ENCODE measurements at regions not wholly inside any gene's neighbourhood (a gene's known extent, or its start where the extent isn't known, plus 50 kb on each side); places are given as distances from the start of the nearest gene placed in this dataset.

GRCh38 chr15:53107855-53108254 lies 317.7 kb upstream of the ONECUT1 start:
- no peaks in the 10 kb centered on the region for H3K4me1 ChIP-seq (ENCODE audit: control insufficient read depth in 1 of 2, insufficient read depth in 2 of 2, low read depth in 1 of 2, low read length in 1 of 2)
- WGBS (ENCODE audit: low lambda C conversion rate), result 15% methylated on average over 3 of the region's 3 CpGs
- no peak overlapping the region for H3K27ac ChIP-seq (ENCODE audit: low read depth in 2 of 2, low read length in 1 of 2)
- POLR2A ChIA-PET, result no interaction called here
- no peaks in the 10 kb centered on the region for H3K9me2 ChIP-seq
- no peaks in the 10 kb centered on the region for H4K20me1 ChIP-seq (ENCODE audit: insufficient read depth)
- no peak overlapping the region for H2AFZ ChIP-seq (ENCODE audit: low read depth)
- H3K9me3 ChIP-seq, result no peaks in the 10 kb centered on the region
- no peaks in the 10 kb centered on the region for H3K36me3 ChIP-seq (replicated peaks in 1 of 2; ENCODE audit: control insufficient read depth in 1 of 2, insufficient read depth in 2 of 2, low read length in 1 of 2)
- no peaks in the 10 kb centered on the region for H3K79me2 ChIP-seq (ENCODE audit: insufficient read depth)
- no peaks in the 10 kb centered on the region for H3F3A ChIP-seq (replicated peaks; ENCODE audit: insufficient read depth)
- H3K27me3 ChIP-seq (ENCODE audit: insufficient read depth), result no peaks in the 10 kb centered on the region
- H3K9ac ChIP-seq, result no peak overlapping the region
- CTCF ChIA-PET, result interaction anchor here (1.0 kb wide), 1 partner anchor 57 kb away, joined by 3 read pairs; no protein-coding TSS in a partner anchor
- TF ChIP-seq CTCF (IDR thresholded peaks at IDR 0.05) (no peak), FOXJ3 (CRISPR knock-in tag; IDR thresholded peaks at IDR 0.05) (no peak), FOSL2 (IDR thresholded peaks at IDR 0.05; ENCODE audit: borderline replicate concordance, low read depth) (no peak), RFX5 (IDR thresholded peaks at IDR 0.05; ENCODE audit: low read length) (no peak), EZH2phosphoT487 (IDR thresholded peaks at IDR 0.05; ENCODE audit: borderline replicate concordance, low read depth) (no peak), ZBTB33 (IDR thresholded peaks at IDR 0.05; ENCODE audit: borderline replicate concordance, low read depth) (no peak)
- no peak for DNase-seq
- no peak overlapping the region for H3K4me2 ChIP-seq
- no peak overlapping the region for H3K4me3 ChIP-seq (ENCODE audit: low read depth in 2 of 2, low read length in 1 of 2)

GRCh38 chr15:53106505-53107286 lies 316.6 kb upstream of the ONECUT1 start:
- no peak overlapping the region for H3K4me3 ChIP-seq (ENCODE audit: low read depth in 2 of 2, low read length in 1 of 2)
- no peaks in the 10 kb centered on the region for H3K27me3 ChIP-seq (ENCODE audit: insufficient read depth)
- H4K20me1 ChIP-seq (ENCODE audit: insufficient read depth), result no peaks in the 10 kb centered on the region
- CTCF ChIA-PET, result no interaction called here
- WGBS (ENCODE audit: low lambda C conversion rate), result 10% methylated on average over 7 of the region's 7 CpGs
- no peaks in the 10 kb centered on the region for H3K9me3 ChIP-seq
- no peak overlapping the region for H3K9ac ChIP-seq
- H2AFZ ChIP-seq (ENCODE audit: low read depth), result no peak overlapping the region
- no peak for TF ChIP-seq CHD2 (IDR thresholded peaks at IDR 0.05; ENCODE audit: low read length, partially characterized antibody)
- TF ChIP-seq TCF12 (IDR thresholded peaks at IDR 0.05), result no peak
- no peaks in the 10 kb centered on the region for H3K36me3 ChIP-seq (replicated peaks in 1 of 2; ENCODE audit: control insufficient read depth in 1 of 2, insufficient read depth in 2 of 2, low read length in 1 of 2)
- no peaks in the 10 kb centered on the region for H3K4me1 ChIP-seq (ENCODE audit: control insufficient read depth in 1 of 2, insufficient read depth in 2 of 2, low read depth in 1 of 2, low read length in 1 of 2)
- H3K9me2 ChIP-seq, result no peaks in the 10 kb centered on the region
- no peaks in the 10 kb centered on the region for H3K79me2 ChIP-seq (ENCODE audit: insufficient read depth)
- H3K27ac ChIP-seq (ENCODE audit: low read depth in 2 of 2, low read length in 1 of 2), result no peak overlapping the region
- no peak for DNase-seq
- no peak overlapping the region for H3K4me2 ChIP-seq
- no peaks in the 10 kb centered on the region for H3F3A ChIP-seq (replicated peaks; ENCODE audit: insufficient read depth)
- POLR2A ChIA-PET, result no interaction called here

All from SK-N-SH (cell line).